ENCODE measurements at regions not wholly inside any gene's neighbourhood (a gene's known extent, or its start where the extent isn't known, plus 50 kb on each side); places are given as distances from the start of the nearest gene placed in this dataset.
"Not testable (repeated sequence)": the region's sequence is repeated elsewhere in the genome, so short reads cannot be mapped to it uniquely, and the experiment has no call there.

GRCh38 chr2:200126680-200127079 is 171.3 kb downstream of the MAIP1 start:
- TF ChIP-seq CTCF (IDR thresholded peaks at IDR 0.05; ENCODE audit: extremely low read depth in 1 of 2, insufficient read depth in 1 of 2, low read depth in 1 of 2, low read length in 2 of 2); JUN (IDR thresholded peaks at IDR 0.05; ENCODE audit: borderline replicate concordance, insufficient read depth, insufficient read length, low read depth): not testable (repeated sequence)

Data from endothelial cell of umbilical vein (primary cell).